AG10803 (cell line): ENCODE measurements at regions not wholly inside any gene's neighbourhood (a gene's known extent, or its start where the extent isn't known, plus 50 kb on each side); places are given as distances from the start of the nearest gene placed in this dataset.

ENCODE experiments used
- DNase-seq: peaks from one replicate; pipeline ENCODE4 v3.0.0; 2010; ENCODE audit warnings: low read depth
- H3K4me3 ChIP-seq: 2 replicates; pipeline ENCODE4 v1.5.1; 2011; ENCODE audit warnings: mild to moderate bottlenecking, low read length, control low read depth
- CTCF ChIP-seq: conservative IDR thresholded peaks from 2 replicates; pipeline ENCODE4 v1.5.1; 2011; ENCODE audit warnings: mild to moderate bottlenecking, low read length, control low read depth, inconsistent platforms

- DNase-seq: no peak
- no peak for TF ChIP-seq CTCF
- H3K4me3 ChIP-seq: no peak overlapping the region
These were observed 96.7 kb upstream of the ASAP2 start for GRCh38 chr2:9109871-9110270.

- no peak for TF ChIP-seq CTCF
- no peak for DNase-seq
These were observed 98.2 kb upstream of the ASAP2 start for GRCh38 chr2:9108210-9108967.

DNA sequence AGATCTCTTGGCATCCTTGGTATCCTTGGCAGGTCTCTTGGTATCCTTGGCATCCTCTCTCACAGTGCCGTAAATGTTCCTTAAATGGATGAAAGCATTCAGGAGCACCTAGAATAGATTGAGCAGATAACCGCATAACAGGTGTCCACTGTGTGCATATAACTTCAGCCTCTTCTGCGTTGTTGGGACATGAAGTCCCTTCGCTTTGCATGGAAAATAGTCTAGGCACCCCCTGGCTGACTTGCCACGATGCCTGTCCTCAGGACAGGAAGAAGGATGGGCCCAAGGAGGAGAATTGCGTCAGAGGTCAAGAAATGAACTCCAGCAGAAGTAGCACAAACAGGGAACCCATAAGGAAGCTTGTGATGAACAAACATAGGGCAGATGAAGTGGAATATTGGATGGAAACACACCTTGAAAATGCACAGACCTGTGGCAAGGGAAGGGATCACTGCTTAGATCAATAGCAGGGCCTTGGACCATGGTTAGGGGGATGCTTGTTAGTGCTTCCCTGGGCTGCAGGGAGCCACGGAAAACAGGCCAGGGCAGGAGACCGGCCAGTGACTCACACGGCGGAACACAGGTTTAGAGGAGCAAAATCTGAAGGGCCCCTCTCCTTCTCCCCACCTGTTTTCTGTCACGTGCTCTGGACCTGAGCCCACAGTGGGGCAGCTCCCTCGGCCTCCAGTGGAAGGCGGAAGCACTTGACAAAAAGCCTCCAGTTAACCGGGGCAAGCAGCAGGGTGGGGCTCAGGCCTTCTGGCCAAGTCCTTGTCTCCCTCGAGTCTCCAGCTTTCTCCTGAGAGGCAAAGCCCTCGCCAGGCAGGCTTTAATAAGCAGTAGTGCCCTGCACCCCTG, 99.2 kb upstream of the ASAP2 start:
- DNase-seq: no peak
- no peak overlapping the region for H3K4me3 ChIP-seq
- no peak for TF ChIP-seq CTCF

More at GRCh38 chr2:9108210-9108967, 98.2 kb upstream of the ASAP2 start:
- H3K4me3 ChIP-seq: no peak overlapping the region

- TF ChIP-seq CTCF: no peak
- no peak for DNase-seq
- no peak overlapping the region for H3K4me3 ChIP-seq
These were observed 100.1 kb upstream of the ASAP2 start for GRCh38 chr2:9106338-9107167.

DNA sequence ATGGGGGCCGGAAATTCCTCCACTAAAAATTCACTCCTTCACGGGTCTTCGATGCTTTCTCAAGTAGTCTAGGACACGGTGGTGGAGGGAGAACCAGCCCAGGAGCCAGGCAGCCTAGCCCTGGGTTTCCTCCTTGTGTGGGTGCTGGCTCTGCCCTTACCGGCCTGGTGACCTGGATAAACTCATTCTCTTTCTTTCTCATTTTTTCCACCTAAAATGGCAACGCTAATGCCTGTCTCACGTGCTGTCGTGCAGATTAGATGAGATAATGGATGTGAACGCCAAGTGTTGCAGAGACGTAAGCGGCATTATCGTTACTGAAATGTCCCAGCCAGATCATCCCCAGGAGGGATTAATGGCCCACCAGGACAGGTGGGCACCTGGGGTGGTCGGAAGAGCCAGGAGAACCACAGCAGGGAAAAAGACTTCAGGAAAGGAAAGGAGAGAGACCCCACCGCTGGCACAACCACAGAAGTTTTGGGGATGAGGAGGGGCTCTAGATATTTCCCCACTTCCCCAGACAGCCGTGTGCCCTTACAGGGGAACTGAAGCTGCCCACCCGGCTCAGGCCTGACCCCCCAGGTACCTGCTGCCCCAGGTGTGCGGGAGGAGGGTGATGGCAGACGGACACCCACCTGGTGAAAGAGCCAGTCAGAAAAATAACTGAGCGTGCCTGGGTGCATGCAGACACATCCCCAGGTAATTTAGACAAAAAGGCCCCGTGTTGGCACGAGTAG, 100.8 kb upstream of the ASAP2 start:
- DNase-seq: no peak
- no peak overlapping the region for H3K4me3 ChIP-seq
- no peak for TF ChIP-seq CTCF

GRCh38 chr2:9103663-9104277, 100.3 kb upstream of the MBOAT2 start:
- TF ChIP-seq CTCF: no peak
- no peak overlapping the region for H3K4me3 ChIP-seq
- no peak for DNase-seq
